Dendritic cell treated with granulocyte-macrophage colony-stimulating factor and Interleukin-4, amounts not matched to agents 40 ng/mL and 50 ng/mL, for 4 days (primary cell): ENCODE measurements at regions not wholly inside any gene's neighbourhood (a gene's known extent, or its start where the extent isn't known, plus 50 kb on each side); places are given as distances from the start of the nearest gene placed in this dataset.

Experiments used
- H3K27ac Mint-ChIP-seq: one replicate; pipeline ENCODE4 v1.8.0; 2022; ENCODE audit warnings: mild to moderate bottlenecking, mixed read lengths
- H3K27me3 Mint-ChIP-seq: one replicate; pipeline ENCODE4 v1.8.0; 2022; ENCODE audit warnings: mild to moderate bottlenecking, mixed read lengths
- H3K36me3 Mint-ChIP-seq: one replicate; pipeline ENCODE4 v1.8.0; 2022; ENCODE audit warnings: low read depth, mixed read lengths
- H3K4me1 Mint-ChIP-seq: one replicate; pipeline ENCODE4 v1.8.0; 2022; ENCODE audit warnings: low read depth, mixed read lengths
- H3K4me3 Mint-ChIP-seq: one replicate; pipeline ENCODE4 v1.8.0; 2022; ENCODE audit warnings: mild to moderate bottlenecking, moderate library complexity, mixed read lengths
- H3K9me3 Mint-ChIP-seq: one replicate; pipeline ENCODE4 v1.8.0; 2022; ENCODE audit warnings: mixed read lengths
- intact Hi-C: fragments of 100-400 bp; cut with micrococcal nuclease; formaldehyde crosslinking; loops from one replicate; pipeline ENCODE4 v1.15.0; 2022

DNA sequence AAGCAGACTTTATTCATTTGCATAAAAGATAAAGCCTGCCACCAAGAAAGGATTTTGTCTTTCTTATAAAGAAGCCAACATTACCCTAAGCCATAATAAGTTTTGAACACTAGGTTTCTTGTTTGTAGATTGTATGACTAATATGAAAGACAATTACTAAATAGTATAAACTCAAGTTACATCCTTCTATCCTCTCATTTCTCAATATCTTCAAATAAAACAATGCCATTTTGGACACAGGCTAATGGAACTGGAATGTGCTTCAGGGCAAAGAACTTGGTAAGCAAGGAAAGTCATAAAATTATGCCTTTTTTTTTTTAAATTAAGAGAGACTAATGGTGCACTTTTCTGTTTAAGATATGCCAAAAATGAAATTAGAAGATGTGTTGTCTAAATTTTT is 137.7 kb downstream of the DKK1 start:
- no peaks in the 10 kb centered on the region for H3K9me3 Mint-ChIP-seq
- intact Hi-C loops: no loop called here
- no peaks in the 10 kb centered on the region for H3K36me3 Mint-ChIP-seq
- no peaks in the 10 kb centered on the region for H3K27me3 Mint-ChIP-seq
- H3K27ac Mint-ChIP-seq: no peak overlapping the region
- no peaks in the 10 kb centered on the region for H3K4me1 Mint-ChIP-seq
- no peak overlapping the region for H3K4me3 Mint-ChIP-seq

DNA sequence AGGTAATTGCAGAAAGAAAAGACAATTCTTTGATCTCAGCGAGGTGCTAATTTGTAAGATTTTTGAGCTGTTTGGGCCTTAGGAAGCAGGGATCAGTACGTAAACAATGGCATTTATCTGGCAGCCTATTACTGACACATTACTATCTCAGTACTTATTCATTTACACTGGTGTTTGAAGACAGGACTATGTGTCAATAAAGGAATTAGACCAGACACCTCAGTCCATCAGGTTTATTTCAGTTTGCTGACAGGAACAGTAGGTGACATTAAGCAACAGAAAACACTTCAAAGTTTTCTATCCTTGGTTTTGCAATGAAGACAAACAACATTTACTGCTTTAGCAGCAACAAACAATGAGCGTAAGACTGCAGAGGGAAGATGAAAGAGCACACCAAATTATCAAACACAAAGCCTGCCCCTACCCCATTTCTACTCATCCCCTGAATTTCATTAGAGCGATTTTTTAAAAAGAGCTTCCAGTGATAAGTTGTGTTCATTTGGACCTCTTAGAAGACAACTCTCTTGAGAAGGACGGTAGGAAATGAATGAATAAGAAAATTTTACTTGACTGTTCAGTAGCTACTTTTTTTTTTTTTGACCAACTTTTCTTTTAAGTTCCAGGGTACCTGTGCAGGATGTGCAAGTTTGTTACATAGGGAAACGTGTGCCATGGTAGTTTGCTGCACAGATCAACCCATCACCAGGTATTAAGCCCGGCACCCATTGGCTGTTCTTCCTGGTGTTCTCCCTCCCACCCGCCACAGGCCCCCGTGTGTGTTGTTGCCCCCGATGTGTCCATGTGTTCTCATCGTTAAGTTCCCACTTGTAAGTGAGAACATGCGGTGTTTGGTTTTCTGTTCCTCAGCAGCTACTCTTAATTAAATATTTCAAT is 138.8 kb downstream of the DKK1 start:
- no peak overlapping the region for H3K4me3 Mint-ChIP-seq
- no peaks in the 10 kb centered on the region for H3K36me3 Mint-ChIP-seq
- H3K4me1 Mint-ChIP-seq: no peaks in the 10 kb centered on the region
- no peak overlapping the region for H3K27ac Mint-ChIP-seq
- no peaks in the 10 kb centered on the region for H3K27me3 Mint-ChIP-seq
- no peaks in the 10 kb centered on the region for H3K9me3 Mint-ChIP-seq
- intact Hi-C loops: no loop called here

- Mint-ChIP-seq H3K4me3 (no peak overlapping the region), H3K36me3 (no peaks in the 10 kb centered on the region), H3K4me1 (no peaks in the 10 kb centered on the region), H3K27ac (no peak overlapping the region), H3K27me3 (no peaks in the 10 kb centered on the region), H3K9me3 (no peaks in the 10 kb centered on the region)
- intact Hi-C loops: no loop called here
These were observed 139.4 kb downstream of the DKK1 start for GRCh38 chr10:52453501-52453900.

- H3K9me3 Mint-ChIP-seq: no peaks in the 10 kb centered on the region
- H3K4me1 Mint-ChIP-seq: no peaks in the 10 kb centered on the region
- no peak overlapping the region for H3K27ac Mint-ChIP-seq
- no peak overlapping the region for H3K4me3 Mint-ChIP-seq
- intact Hi-C loops: no loop called here
- no peaks in the 10 kb centered on the region for H3K27me3 Mint-ChIP-seq
- no peaks in the 10 kb centered on the region for H3K36me3 Mint-ChIP-seq
These were observed 140.4 kb downstream of the DKK1 start for GRCh38 chr10:52454491-52454890.

- Mint-ChIP-seq H3K4me3 (no peak overlapping the region), H3K36me3 (no peaks in the 10 kb centered on the region), H3K27me3 (no peaks in the 10 kb centered on the region), H3K27ac (no peak overlapping the region), H3K4me1 (no peaks in the 10 kb centered on the region), H3K9me3 (no peaks in the 10 kb centered on the region)
- intact Hi-C loops: no loop called here
These were observed 141.0 kb downstream of the DKK1 start for GRCh38 chr10:52455098-52455497.

DNA sequence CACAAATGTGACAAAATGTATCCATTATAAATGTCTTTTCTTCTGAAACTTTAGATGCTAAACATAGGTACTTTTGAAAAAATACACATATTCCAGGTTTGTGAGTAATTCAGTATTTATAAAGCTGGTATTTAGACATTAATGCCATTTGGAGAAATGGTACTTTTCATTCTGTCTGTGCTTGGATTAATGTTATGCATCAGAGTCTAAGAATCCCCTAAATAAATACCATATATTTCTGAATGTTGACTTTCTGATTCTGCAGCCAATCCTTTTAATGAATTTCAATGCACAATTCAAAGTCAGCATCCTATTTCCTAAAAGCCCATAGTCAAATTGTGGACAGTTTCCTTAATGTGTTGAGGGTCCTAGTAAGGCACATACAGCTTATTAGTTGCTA is 145.0 kb downstream of the DKK1 start:
- Mint-ChIP-seq H3K27ac (no peak overlapping the region), H3K9me3 (no peaks in the 10 kb centered on the region), H3K36me3 (no peaks in the 10 kb centered on the region), H3K4me1 (peaks cover 7% of the 10 kb centered on the region), H3K4me3 (no peak overlapping the region), H3K27me3 (no peaks in the 10 kb centered on the region)
- intact Hi-C loops: no loop called here

DNA sequence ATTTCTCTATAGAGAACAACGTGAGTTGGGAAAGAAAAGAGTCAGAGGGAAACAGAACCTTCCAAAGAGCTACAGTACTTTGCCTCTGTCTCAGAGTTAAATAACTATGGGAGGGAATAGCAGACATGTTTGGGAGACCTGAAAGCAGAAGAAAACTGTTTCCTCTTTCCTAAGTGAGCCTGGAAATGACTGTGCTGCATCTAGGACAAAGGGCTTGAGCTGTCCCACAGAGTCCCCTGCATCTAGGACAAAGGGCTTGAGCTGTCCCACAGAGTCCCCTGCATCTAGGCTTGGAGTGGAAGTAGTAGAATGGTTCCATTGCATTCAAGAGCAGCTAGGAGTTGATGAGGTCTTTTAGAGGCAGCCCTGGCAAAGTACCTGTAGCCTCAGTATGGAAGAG is 149.7 kb downstream of the DKK1 start:
- Mint-ChIP-seq H3K4me3 (no peak overlapping the region), H3K27me3 (no peaks in the 10 kb centered on the region), H3K4me1 (peaks cover 18% of the 10 kb centered on the region), H3K27ac (no peak overlapping the region), H3K9me3 (no peaks in the 10 kb centered on the region), H3K36me3 (no peaks in the 10 kb centered on the region)
- intact Hi-C loops: no loop called here

GRCh38 chr10:52464368-52465124 is 150.5 kb downstream of the DKK1 start:
- intact Hi-C loops: no loop called here
- no peaks in the 10 kb centered on the region for H3K27me3 Mint-ChIP-seq
- no peaks in the 10 kb centered on the region for H3K9me3 Mint-ChIP-seq

GRCh38 chr10:52465202-52465601 is 151.1 kb downstream of the DKK1 start:
- intact Hi-C loops: no loop called here
- Mint-ChIP-seq H3K4me3 (no peak overlapping the region), H3K36me3 (no peaks in the 10 kb centered on the region), H3K27ac (no peak overlapping the region), H3K4me1 (peaks cover 18% of the 10 kb centered on the region), H3K9me3 (no peaks in the 10 kb centered on the region), H3K27me3 (no peaks in the 10 kb centered on the region)

More at GRCh38 chr10:52464368-52465124, 150.5 kb downstream of the DKK1 start:
- no peak overlapping the region for H3K4me3 Mint-ChIP-seq
- no peaks in the 10 kb centered on the region for H3K36me3 Mint-ChIP-seq
- peaks cover 18% of the 10 kb centered on the region for H3K4me1 Mint-ChIP-seq
- no peak overlapping the region for H3K27ac Mint-ChIP-seq

- no peaks in the 10 kb centered on the region for H3K9me3 Mint-ChIP-seq
- H3K27ac Mint-ChIP-seq: no peak overlapping the region
- peaks cover 18% of the 10 kb centered on the region for H3K4me1 Mint-ChIP-seq
These were observed 152.4 kb downstream of the DKK1 start for GRCh38 chr10:52466464-52466863.

DNA sequence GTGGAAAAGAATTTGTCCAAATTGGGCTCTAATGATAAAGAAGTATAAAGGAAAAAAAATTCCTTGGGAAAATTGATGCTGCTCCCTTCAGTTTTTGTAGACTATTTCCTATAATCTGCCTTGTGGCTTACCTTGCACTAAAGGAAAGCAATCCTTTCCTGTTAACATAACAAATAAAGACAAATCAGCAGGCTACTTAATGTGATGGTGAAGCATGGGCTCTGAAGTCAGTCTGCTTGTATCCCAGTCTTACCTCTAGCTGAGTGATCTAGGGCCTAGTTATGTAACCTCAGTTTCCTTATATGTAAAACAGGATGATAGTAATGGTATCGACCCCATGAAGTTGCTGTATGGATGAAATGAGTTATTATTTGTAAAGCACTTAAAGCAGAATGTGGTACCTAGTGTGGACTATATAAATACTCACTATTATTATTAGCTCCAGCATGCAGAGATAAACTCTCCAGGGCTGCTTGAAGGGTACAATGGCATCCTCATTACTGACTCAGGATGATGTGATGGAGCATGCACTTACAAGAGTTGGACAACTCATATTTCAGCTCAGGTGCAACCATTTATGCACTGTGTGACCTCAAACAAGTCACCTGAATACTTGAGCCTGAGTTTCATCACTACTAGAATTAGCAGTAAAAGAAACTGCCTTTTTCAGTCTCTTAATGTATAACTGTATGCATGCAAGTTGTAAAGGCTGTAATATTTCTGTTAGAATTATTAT is 156.1 kb downstream of the DKK1 start:
- Mint-ChIP-seq H3K27ac (no peak overlapping the region), H3K36me3 (no peaks in the 10 kb centered on the region), H3K27me3 (no peaks in the 10 kb centered on the region), H3K9me3 (no peaks in the 10 kb centered on the region), H3K4me3 (no peak overlapping the region), H3K4me1 (peaks cover 15% of the 10 kb centered on the region)
- intact Hi-C loops: no loop called here

More at GRCh38 chr10:52466464-52466863, 152.4 kb downstream of the DKK1 start:
- Mint-ChIP-seq H3K27me3 (no peaks in the 10 kb centered on the region), H3K4me3 (no peak overlapping the region), H3K36me3 (no peaks in the 10 kb centered on the region)
- intact Hi-C loops: no loop called here

- Mint-ChIP-seq H3K9me3 (no peaks in the 10 kb centered on the region), H3K27me3 (no peaks in the 10 kb centered on the region), H3K4me3 (no peak overlapping the region), H3K27ac (no peak overlapping the region), H3K4me1 (peaks cover 5% of the 10 kb centered on the region), H3K36me3 (no peaks in the 10 kb centered on the region)
- intact Hi-C loops: no loop called here
These were observed 158.5 kb downstream of the DKK1 start for GRCh38 chr10:52472406-52473146.

- H3K27ac Mint-ChIP-seq: no peak overlapping the region
These were observed 160.2 kb downstream of the DKK1 start for GRCh38 chr10:52474265-52474664.

More at GRCh38 chr10:52474265-52474664, 160.2 kb downstream of the DKK1 start:
- Mint-ChIP-seq H3K36me3 (no peaks in the 10 kb centered on the region), H3K4me1 (peaks cover 5% of the 10 kb centered on the region), H3K27me3 (no peaks in the 10 kb centered on the region), H3K4me3 (no peak overlapping the region), H3K9me3 (no peaks in the 10 kb centered on the region)
- intact Hi-C loops: no loop called here
